ENCODE measurements at regions not wholly inside any gene's neighbourhood (a gene's known extent, or its start where the extent isn't known, plus 50 kb on each side); places are given as distances from the start of the nearest gene placed in this dataset.
A peak's percentile ranks its signal among the peaks of the same experiment; 100 is the strongest.

- Histone ChIP-seq H3K36me3 (no peaks in the 10 kb centered on the region), H3K9me3 (no peaks in the 10 kb centered on the region), H3K4me3 (no peak overlapping the region), H3K27ac (no peak overlapping the region), H3K4me1 (no peaks in the 10 kb centered on the region), H3K27me3 (no peaks in the 10 kb centered on the region)
- no peak for TF ChIP-seq POLR2AphosphoS5 (IDR thresholded peaks at IDR 0.05; ENCODE audit: insufficient read depth in 1 of 2, low read depth in 1 of 2)
- no peak for TF ChIP-seq CTCF (IDR thresholded peaks at IDR 0.05)
- TF ChIP-seq POLR2A (IDR thresholded peaks at IDR 0.05) = no peak
- intact Hi-C loops (cut with DNase I) = no loop called here
- DNase-seq (ENCODE audit: extremely low spot score in 2 of 2) = no peak
Measured at GRCh38 chr7:55277916-55278315, 87.2 kb upstream of the LANCL2 start.

- TF ChIP-seq POLR2AphosphoS5 (IDR thresholded peaks at IDR 0.05; ENCODE audit: insufficient read depth in 1 of 2, low read depth in 1 of 2) = no peak
- TF ChIP-seq POLR2A (IDR thresholded peaks at IDR 0.05) = no peak
- TF ChIP-seq CTCF (IDR thresholded peaks at IDR 0.05) = no peak
- intact Hi-C loops (cut with DNase I) = no loop called here
- no peaks in the 10 kb centered on the region for H3K4me1 ChIP-seq
- DNase-seq (ENCODE audit: extremely low spot score in 2 of 2) = no peak
- no peak overlapping the region for H3K4me3 ChIP-seq
- no peaks in the 10 kb centered on the region for H3K36me3 ChIP-seq
- no peak overlapping the region for H3K27ac ChIP-seq
- no peaks in the 10 kb centered on the region for H3K9me3 ChIP-seq
- no peaks in the 10 kb centered on the region for H3K27me3 ChIP-seq
Measured at GRCh38 chr7:55278321-55278720, 86.8 kb upstream of the LANCL2 start.

GRCh38 chr7:55279080-55279845 lies 85.9 kb upstream of the LANCL2 start:
- intact Hi-C loops (cut with DNase I) = no loop called here
- DNase-seq (ENCODE audit: extremely low spot score in 2 of 2) = no peak

DNA sequence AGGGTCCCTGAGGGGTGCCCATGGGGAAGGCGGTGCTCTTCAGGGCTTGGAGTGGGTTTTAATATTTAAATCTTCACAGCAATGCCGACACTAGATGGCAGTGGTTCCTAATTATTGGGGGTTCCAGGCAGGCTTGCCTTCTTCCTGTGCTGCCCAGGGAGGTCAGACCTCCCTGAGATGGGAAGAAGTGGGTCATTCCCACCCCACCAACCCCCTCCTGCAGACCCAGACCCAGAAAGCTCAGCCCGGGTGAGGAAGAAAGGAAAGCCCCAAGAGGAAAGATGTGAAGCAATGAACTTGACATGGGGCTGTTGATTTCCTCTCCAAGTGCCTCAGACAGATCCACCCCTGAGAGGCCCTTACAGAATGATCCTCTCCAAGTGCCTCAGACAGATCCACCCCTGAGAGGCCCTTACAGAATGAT lies 85.1 kb upstream of the LANCL2 start:
- DNase-seq (ENCODE audit: extremely low spot score in 2 of 2) = no peak
- no peaks in the 10 kb centered on the region for H3K4me1 ChIP-seq
- H3K36me3 ChIP-seq = no peaks in the 10 kb centered on the region
- H3K4me3 ChIP-seq = no peak overlapping the region
- no peaks in the 10 kb centered on the region for H3K27me3 ChIP-seq
- intact Hi-C loops (cut with DNase I) = loop anchor here (2.0 kb wide), 1 partner anchor 135 kb away; no protein-coding TSS in a partner anchor
- no peak overlapping the region for H3K27ac ChIP-seq
- no peaks in the 10 kb centered on the region for H3K9me3 ChIP-seq
- TF ChIP-seq CTCF (IDR thresholded peaks at IDR 0.05) = peak; percentile 40 to 71 (median 65)
- TF ChIP-seq POLR2A (IDR thresholded peaks at IDR 0.05) = no peak

More at GRCh38 chr7:55279080-55279845, 85.9 kb upstream of the LANCL2 start:
- Histone ChIP-seq H3K27me3 (no peaks in the 10 kb centered on the region), H3K27ac (no peak overlapping the region), H3K4me1 (no peaks in the 10 kb centered on the region), H3K36me3 (no peaks in the 10 kb centered on the region), H3K4me3 (no peak overlapping the region), H3K9me3 (no peaks in the 10 kb centered on the region)
- TF ChIP-seq POLR2A (IDR thresholded peaks at IDR 0.05) (no peak), CTCF (IDR thresholded peaks at IDR 0.05) (no peak), POLR2AphosphoS5 (IDR thresholded peaks at IDR 0.05; ENCODE audit: insufficient read depth in 1 of 2, low read depth in 1 of 2) (no peak)

GRCh38 chr7:55285665-55286064 lies 79.5 kb upstream of the LANCL2 start:
- no peaks in the 10 kb centered on the region for H3K9me3 ChIP-seq
- no peaks in the 10 kb centered on the region for H3K4me1 ChIP-seq
- H3K27ac ChIP-seq = no peak overlapping the region
- no peak overlapping the region for H3K4me3 ChIP-seq
- H3K27me3 ChIP-seq = no peaks in the 10 kb centered on the region
- no peak for TF ChIP-seq CTCF (IDR thresholded peaks at IDR 0.05)
- no peak for TF ChIP-seq POLR2A (IDR thresholded peaks at IDR 0.05)
- TF ChIP-seq POLR2AphosphoS5 (IDR thresholded peaks at IDR 0.05; ENCODE audit: insufficient read depth in 1 of 2, low read depth in 1 of 2) = no peak
- DNase-seq (ENCODE audit: extremely low spot score in 2 of 2) = no peak
- H3K36me3 ChIP-seq = no peaks in the 10 kb centered on the region
- intact Hi-C loops (cut with DNase I) = no loop called here

All from vagina (tissue), 2 donors.